SW 1271 (cell line): ENCODE measurements at regions not wholly inside any gene's neighbourhood (a gene's known extent, or its start where the extent isn't known, plus 50 kb on each side); places are given as distances from the start of the nearest gene placed in this dataset.
"Not testable (repeated sequence)": the region's sequence is repeated elsewhere in the genome, so short reads cannot be mapped to it uniquely, and the experiment has no call there.

Source experiments
- DNase-seq, 2 experiments: peaks; one replicate each; lab custom pipeline; 2025; lab: John Stamatoyannopoulos, UW

DNA sequence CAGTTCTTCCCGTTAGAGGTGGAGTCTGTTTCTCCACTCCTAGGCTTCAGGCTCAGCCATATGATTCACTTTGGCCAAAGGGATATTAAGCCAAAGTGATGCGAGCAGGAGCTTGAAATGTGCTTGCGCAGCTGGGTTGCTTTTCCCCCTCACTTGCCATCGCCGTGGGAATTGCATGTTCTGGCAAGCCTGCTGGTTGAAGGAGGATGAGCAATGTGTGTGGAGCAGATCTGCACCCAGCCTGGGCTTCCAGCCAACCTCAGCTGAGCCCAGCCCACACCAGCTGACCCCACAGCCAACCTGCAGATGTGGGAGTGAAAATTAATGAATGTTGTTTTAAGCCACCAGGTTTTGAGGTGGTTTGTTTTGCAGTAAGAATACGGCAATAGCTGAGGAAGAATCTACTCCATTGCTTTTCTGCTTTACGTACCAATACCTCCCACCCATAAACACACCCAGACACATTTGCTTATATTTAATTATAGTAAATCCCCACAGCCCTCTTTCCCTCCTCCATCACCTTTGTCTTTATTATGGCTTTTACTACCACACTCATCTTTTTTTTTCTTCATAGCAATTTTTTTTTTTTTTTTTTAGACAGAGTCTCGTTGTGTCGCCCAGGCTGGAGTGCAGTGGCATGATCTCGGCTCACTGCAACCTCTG lies 132.8 kb upstream of the FUNDC1 start:
- DNase-seq: no peak

DNA sequence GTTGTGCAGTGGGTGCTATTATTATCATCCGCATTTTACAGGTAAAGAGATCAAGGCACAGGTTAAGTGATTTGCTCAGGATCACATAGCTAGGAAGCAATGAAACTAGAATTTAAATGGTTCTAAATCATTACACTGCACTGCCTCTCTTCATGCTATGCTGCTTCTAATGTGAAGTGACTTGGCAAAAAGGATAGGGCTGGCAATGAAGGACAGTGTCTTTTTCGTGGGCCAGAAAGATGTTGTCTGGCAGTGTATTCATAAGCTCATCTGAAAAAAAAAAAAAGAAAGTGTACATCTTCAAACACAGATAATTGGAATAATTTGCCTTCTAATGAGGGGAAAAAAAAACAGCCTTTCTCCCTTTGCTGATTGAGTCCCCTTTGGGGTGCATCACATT lies 132.2 kb upstream of the FUNDC1 start:
- no peak for DNase-seq

DNA sequence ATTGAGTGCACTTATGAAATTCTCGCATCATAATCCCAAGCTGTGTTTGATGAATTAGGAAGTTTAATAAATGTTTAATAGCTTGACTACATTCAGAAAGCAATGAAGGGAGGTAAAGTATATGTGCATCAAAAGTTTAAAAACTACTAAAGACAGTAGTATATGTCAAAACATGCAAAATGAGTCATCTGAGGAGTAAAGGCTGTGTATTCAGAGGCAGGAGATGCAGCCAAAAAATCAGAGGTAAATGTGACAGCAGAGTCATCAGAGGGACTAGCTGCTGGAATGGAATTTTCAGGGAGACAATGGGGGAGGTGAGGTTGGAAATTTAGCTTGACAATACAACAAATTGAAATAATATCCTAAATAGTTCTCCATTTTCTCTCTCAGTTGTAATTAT lies 127.0 kb upstream of the FUNDC1 start:
- DNase-seq: no peak

DNA sequence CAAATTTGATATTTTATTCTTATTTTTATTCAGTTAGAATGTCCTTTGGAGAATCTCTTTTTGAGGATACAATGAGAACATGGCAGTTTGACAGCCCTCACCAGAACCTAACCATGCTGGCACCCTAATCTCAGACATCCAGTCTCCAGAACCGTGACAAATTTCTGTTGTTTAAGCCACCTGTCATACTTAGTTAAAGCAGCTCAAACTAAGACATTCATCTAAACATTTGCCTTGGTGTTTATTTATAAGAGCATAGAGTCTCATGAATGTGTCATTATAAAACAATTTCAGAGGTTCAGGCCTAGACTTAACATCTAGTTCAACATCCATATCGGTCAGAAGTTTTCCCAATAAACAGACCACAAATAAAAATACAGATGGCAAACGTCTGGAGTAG lies 125.1 kb upstream of the FUNDC1 start:
- no peak for DNase-seq

DNA sequence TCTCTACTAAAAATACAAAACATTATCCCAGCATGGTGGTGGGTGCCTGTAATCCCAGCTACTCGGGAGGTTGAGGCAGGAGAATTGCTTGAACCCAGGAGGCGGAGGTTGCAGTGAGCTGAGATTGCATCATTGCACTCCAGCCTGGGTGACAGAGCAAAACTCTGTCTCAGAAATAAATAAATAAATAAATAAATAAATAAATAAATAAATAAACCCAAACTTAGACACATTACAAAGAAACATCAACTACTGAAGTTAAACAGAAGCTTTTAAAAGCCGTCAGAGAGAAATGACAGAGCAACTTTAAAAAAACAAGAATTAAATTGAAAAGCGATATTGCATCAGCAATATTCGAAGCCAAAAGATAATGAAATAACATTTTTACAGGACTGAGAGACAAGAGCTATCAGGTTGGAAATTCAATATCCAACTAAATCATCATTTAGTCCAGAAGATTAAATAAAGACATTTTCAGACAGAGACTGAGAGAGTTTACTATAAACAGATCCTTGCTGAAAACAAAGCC lies 115.1 kb upstream of the FUNDC1 start:
- not testable (repeated sequence) for DNase-seq

DNA sequence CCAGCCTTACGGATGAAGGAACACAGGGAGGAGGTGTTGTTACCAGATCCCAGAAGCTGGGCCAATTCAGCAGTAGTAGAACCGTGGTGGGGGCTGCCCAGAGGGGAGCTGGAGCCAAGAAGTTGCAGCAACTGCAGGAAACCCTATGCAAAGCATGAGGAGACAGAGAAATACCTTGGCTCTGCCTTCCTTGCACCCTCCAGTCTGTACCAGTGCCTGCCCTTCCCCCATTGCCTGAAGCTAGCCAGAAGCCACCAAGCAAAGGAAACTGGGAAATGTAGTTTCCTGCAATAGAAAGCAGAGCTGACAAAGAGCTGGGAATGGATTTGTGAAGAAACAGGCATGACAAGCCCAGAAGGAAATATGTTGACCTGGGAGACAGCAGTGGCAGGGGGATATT lies 108.7 kb upstream of the FUNDC1 start:
- no peak for DNase-seq

DNA sequence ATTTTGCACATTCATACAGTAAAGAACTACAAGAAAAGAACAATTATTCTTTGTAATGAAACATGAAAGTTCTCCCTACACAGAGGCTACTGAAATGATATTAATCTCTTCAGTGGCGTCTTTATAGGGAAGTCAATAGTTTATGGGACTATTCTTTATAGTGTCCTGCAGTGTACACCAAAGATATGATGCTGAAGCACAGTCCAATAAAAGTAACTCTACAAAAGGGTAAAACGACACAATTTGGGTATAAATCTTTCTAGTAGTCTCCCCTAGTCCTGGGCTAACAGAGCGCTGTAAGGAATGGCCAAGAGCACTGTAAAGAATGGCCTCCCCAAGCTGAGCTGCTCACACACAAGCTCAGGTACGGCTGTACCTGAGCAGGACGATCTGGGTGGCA lies 101.1 kb upstream of the FUNDC1 start:
- DNase-seq: no peak

DNA sequence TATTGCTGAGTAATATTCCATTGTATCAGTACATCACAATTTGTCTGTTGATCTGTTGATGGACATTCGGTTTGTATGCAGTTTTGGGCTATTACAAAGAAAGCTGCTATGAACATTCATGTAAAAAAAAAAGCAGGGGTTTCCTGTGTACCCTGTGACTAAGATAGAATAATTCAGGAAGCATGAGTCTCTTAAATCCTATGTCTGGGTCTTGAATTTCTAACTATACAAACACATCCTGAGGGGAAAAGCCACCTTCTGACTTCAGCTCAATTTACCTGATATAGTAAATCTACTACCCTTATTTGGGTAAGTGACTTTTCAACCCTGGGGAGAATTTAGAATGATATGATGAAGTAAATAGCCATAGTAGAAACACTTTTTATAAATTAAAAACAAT lies 94.6 kb upstream of the FUNDC1 start:
- no peak for DNase-seq

DNA sequence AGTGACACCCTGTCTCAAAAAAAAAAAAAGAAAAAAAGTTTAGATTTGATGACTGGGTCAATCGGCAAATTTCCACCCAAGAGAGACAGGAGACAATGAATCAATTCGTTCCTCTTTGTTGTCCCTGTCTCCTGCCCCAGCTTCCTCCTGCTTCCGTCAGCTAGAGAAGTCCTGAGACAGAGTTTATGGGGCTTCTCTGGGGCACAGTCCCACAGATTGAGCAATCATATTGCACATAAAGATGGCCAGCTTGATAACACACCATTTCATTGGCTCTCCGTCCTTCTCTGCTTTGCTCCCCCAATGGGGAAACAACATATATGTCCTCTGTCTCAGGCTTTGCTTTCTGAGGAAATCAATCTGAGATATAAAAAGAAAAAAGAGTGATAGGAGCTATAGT lies 78.4 kb upstream of the FUNDC1 start:
- no peak for DNase-seq

DNA sequence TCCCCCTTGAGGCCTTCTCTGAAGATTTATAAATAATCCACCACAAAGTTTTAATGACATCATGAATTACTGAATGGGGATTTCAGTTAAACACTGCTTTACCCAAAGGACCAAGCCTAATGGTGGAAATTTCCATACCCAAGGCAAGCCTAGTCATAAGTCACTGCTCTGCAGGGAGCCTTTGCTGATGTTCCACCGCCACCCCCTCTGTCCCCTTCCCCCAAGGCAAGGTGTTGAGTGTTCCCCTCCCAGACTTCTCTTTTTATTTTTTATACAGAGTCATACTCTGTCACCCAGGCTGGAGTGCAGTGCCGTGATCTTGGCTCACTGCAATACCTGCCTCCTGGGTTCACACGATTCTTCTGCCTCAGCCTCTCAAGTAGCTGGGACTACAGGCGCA lies 76.4 kb upstream of the FUNDC1 start:
- no peak for DNase-seq

DNA sequence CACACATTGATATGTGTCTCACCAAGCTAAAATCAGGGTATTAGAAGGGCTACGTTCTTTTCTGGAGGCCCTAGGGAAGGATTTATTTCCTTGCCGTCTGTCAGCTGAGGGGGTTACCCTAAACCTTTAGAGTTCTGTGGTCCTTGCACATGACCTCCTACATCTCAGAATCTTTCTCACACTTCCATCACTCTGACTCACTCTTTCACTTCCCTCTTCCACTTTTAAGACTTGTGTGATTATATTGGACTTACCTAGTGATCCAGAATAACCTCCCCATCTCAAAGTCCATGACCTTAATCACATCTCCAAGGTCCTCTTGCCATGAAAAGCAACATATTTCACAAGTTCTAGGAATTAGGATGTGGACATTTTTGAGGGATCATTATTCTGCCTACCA lies 53.6 kb upstream of the FUNDC1 start:
- DNase-seq: no peak
